ENCODE measurements at regions not wholly inside any gene's neighbourhood (a gene's known extent, or its start where the extent isn't known, plus 50 kb on each side); places are given as distances from the start of the nearest gene placed in this dataset.

DNA sequence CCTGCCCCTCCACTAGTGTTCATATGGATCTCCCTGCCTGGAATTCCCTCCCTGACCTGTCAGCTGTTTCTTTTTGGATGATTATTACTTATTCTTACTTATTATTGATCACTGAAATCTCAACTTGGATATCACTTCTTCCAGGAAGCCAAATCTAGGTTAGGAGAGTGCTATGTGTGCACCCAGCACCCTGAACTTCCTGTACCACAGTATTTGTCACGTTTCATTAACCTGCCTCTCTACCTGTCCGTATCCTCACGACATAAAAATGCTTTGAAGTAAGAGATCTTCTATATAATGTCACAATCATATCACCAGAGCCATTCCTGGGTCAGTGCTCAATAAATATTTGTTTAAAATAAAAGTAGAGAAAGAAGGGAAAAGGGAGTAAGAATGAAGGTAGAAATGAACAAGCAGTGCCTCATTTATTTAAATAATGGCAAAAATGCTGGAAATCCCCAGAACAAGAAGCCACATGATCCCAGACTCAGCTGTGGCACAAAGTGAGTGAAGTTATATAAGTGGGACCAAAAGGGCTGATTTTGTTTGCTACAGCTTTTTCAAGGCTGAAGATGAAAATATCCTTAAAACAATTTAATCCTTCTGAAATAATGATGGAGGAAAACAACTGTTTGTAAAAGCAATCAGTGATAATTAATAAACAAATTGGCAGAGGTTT is 88.0 kb upstream of the MANEA start:
- Histone ChIP-seq H4K8ac (ENCODE audit: low read depth in 2 of 2, low read length in 2 of 2) (no peak overlapping the region), H2BK20ac (ENCODE audit: low read depth, low read length) (no peak overlapping the region), H3K79me1 (ENCODE audit: low read depth in 1 of 2, low read length in 2 of 2) (no peaks in the 10 kb centered on the region), H2BK120ac (ENCODE audit: low read depth, low read length) (no peak overlapping the region), H2AK9ac (replicated peaks; ENCODE audit: low read depth, low read length, poor library complexity) (no peak overlapping the region), H2AK5ac (ENCODE audit: low read depth, low read length) (no peak overlapping the region), H3K18ac (ENCODE audit: low read depth, low read length) (no peak overlapping the region), H3K4me3 (ENCODE audit: insufficient read depth, low read depth, low read length) (no peak overlapping the region), H3K56ac (ENCODE audit: extremely low read depth, insufficient read depth, low read length) (no peak overlapping the region), H3K9me3 (ENCODE audit: control insufficient read depth, insufficient read depth, low read length) (no peaks in the 10 kb centered on the region), H3K14ac (replicated peaks; ENCODE audit: low read depth, low read length) (no peak overlapping the region), H3K9me1 (ENCODE audit: insufficient read depth, low read length) (no peaks in the 10 kb centered on the region), H3K4me1 (ENCODE audit: control insufficient read depth, insufficient read depth, low read length) (no peaks in the 10 kb centered on the region), H2AFZ (replicated peaks; ENCODE audit: low read length, poor library complexity) (no peak overlapping the region), H3K4me2 (ENCODE audit: low read depth, low read length) (no peak overlapping the region), H4K91ac (ENCODE audit: insufficient read depth, low read depth, low read length) (no peak overlapping the region), H2BK15ac (ENCODE audit: low read depth, low read length) (no peak overlapping the region), H4K5ac (ENCODE audit: low read depth, low read length) (no peak overlapping the region), H3K36me3 (ENCODE audit: control insufficient read depth, insufficient read depth, low read length) (no peaks in the 10 kb centered on the region), H4K20me1 (ENCODE audit: insufficient read depth, low read length) (no peaks in the 10 kb centered on the region), H3K9ac (ENCODE audit: low read depth, low read length) (no peak overlapping the region), H3K4ac (ENCODE audit: low read depth, low read length) (no peak overlapping the region), H3K27ac (ENCODE audit: insufficient read depth, low read length) (no peak overlapping the region), H2BK5ac (ENCODE audit: low read depth, low read length, poor library complexity, severe bottlenecking) (no peak overlapping the region), H3K23ac (ENCODE audit: low read depth, low read length) (no peak overlapping the region), H3K27me3 (ENCODE audit: control insufficient read depth, insufficient read depth, low read length) (no peaks in the 10 kb centered on the region)
- no peak for ATAC-seq (ENCODE audit: low read depth)
- dilution Hi-C loops (cut with HindIII; ENCODE audit: low sequenced_read_pairs, unreplicated experiment): no loop called here
- BruUV-seq (replicated peaks): no TSS peak
- WGBS, 2 experiments (ENCODE audit: extremely low coverage in 2 of 2, insufficient read length in 1 of 2): no CpG with 5 or more reads among the region's 3 CpGs
- in situ Hi-C loops (cut with MboI; ENCODE audit: low sequenced_read_pairs): no loop called here
- DNase-seq: no peak
- intact Hi-C loops (cut with micrococcal nuclease): no loop called here
- TF ChIP-seq POLR2A (IDR thresholded peaks at IDR 0.05; ENCODE audit: low read depth, low read length) (no peak), FOS (IDR thresholded peaks at IDR 0.05; ENCODE audit: low read depth, low read length) (no peak), RFX5 (IDR thresholded peaks at IDR 0.05; ENCODE audit: low read depth, low read length) (no peak), CEBPB (IDR thresholded peaks at IDR 0.05; ENCODE audit: low read depth, low read length) (no peak), RCOR1 (IDR thresholded peaks at IDR 0.05; ENCODE audit: insufficient replicate concordance, low read length) (no peak), MAFK (IDR thresholded peaks at IDR 0.05; ENCODE audit: low read depth, low read length) (no peak), RAD21 (IDR thresholded peaks at IDR 0.05; ENCODE audit: low read length) (no peak)
- TF ChIP-seq, protein P1, sequence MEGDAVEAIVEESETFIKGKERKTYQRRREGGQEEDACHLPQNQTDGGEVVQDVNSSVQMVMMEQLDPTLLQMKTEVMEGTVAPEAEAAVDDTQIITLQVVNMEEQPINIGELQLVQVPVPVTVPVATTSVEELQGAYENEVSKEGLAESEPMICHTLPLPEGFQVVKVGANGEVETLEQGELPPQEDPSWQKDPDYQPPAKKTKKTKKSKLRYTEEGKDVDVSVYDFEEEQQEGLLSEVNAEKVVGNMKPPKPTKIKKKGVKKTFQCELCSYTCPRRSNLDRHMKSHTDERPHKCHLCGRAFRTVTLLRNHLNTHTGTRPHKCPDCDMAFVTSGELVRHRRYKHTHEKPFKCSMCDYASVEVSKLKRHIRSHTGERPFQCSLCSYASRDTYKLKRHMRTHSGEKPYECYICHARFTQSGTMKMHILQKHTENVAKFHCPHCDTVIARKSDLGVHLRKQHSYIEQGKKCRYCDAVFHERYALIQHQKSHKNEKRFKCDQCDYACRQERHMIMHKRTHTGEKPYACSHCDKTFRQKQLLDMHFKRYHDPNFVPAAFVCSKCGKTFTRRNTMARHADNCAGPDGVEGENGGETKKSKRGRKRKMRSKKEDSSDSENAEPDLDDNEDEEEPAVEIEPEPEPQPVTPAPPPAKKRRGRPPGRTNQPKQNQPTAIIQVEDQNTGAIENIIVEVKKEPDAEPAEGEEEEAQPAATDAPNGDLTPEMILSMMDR (conservative IDR thresholded peaks at IDR 0.05; ENCODE audit: low read depth, low read length): no peak
- TF ChIP-seq, protein P2, sequence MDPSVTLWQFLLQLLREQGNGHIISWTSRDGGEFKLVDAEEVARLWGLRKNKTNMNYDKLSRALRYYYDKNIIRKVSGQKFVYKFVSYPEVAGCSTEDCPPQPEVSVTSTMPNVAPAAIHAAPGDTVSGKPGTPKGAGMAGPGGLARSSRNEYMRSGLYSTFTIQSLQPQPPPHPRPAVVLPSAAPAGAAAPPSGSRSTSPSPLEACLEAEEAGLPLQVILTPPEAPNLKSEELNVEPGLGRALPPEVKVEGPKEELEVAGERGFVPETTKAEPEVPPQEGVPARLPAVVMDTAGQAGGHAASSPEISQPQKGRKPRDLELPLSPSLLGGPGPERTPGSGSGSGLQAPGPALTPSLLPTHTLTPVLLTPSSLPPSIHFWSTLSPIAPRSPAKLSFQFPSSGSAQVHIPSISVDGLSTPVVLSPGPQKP (IDR thresholded peaks at IDR 0.05; ENCODE audit: borderline replicate concordance, low read depth, low read length): no peak
- ChIA-PET POLR2A (ENCODE audit: unreplicated experiment) (no interaction called here), CTCF (no interaction called here)

All from IMR-90 (cell line).